ENCODE measurements at regions not wholly inside any gene's neighbourhood (a gene's known extent, or its start where the extent isn't known, plus 50 kb on each side); places are given as distances from the start of the nearest gene placed in this dataset.

GRCh38 chr2:152815634-152816257 lies 97.3 kb downstream of the ARL6IP6 start:
- no peak for TF ChIP-seq POLR2A (IDR thresholded peaks at IDR 0.05)
- TF ChIP-seq, protein P1, sequence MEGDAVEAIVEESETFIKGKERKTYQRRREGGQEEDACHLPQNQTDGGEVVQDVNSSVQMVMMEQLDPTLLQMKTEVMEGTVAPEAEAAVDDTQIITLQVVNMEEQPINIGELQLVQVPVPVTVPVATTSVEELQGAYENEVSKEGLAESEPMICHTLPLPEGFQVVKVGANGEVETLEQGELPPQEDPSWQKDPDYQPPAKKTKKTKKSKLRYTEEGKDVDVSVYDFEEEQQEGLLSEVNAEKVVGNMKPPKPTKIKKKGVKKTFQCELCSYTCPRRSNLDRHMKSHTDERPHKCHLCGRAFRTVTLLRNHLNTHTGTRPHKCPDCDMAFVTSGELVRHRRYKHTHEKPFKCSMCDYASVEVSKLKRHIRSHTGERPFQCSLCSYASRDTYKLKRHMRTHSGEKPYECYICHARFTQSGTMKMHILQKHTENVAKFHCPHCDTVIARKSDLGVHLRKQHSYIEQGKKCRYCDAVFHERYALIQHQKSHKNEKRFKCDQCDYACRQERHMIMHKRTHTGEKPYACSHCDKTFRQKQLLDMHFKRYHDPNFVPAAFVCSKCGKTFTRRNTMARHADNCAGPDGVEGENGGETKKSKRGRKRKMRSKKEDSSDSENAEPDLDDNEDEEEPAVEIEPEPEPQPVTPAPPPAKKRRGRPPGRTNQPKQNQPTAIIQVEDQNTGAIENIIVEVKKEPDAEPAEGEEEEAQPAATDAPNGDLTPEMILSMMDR (IDR thresholded peaks at IDR 0.05 in 4 of 5, conservative IDR thresholded peaks at IDR 0.05 in 1 of 5), result no peak
- intact Hi-C loops (cut with DNase I; ENCODE audit: low total_unique reads), result no loop called here
- no peaks in the 10 kb centered on the region for H3K4me1 ChIP-seq
- no peak overlapping the region for H3K4me3 ChIP-seq
- H3K9me3 ChIP-seq, result no peaks in the 10 kb centered on the region
- ATAC-seq (no peak), DNase-seq (no peak)
- H3K27me3 ChIP-seq, result no peaks in the 10 kb centered on the region
- in situ Hi-C loops (cut with MboI; ENCODE audit: low sequenced_read_pairs in 4 of 4), result no loop called here
- no peaks in the 10 kb centered on the region for H3K36me3 ChIP-seq
- H3K27ac ChIP-seq, result no peak overlapping the region

DNA sequence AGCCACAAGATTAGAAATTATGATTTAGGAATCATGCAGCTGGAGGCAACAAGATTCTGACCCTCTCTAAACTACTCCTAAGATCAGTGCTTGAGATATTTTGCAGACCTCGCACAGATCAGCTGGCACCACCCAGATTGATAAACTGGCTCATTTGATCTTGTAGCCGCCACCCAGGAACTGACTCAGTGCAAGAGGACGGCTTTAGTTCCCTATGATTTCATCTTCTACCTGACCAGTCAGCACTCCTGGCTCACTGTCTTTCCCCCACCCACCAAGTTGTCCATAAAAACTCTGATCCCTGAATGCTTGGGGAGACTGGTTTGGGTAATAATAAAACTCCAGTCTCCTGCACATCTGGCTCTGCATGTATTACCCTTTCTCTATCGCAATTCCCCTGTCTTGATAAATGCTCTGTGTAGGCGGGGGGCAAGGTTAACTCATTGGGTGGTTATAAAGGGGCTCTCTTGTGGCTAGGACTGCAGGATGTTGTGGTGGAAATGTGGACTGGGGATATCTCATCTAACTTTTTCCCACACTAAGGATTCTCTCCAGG lies 96.1 kb downstream of the ARL6IP6 start:
- no peak overlapping the region for H3K27ac ChIP-seq
- intact Hi-C loops (cut with DNase I; ENCODE audit: low total_unique reads) (no loop called here), in situ Hi-C loops (cut with MboI; ENCODE audit: low sequenced_read_pairs in 4 of 4) (no loop called here)
- no peaks in the 10 kb centered on the region for H3K9me3 ChIP-seq
- DNase-seq (no peak), ATAC-seq (no peak)
- TF ChIP-seq, protein P1 (IDR thresholded peaks at IDR 0.05 in 4 of 5, conservative IDR thresholded peaks at IDR 0.05 in 1 of 5), result no peak
- no peak for TF ChIP-seq POLR2A (IDR thresholded peaks at IDR 0.05)
- no peaks in the 10 kb centered on the region for H3K4me1 ChIP-seq
- no peak overlapping the region for H3K4me3 ChIP-seq
- H3K27me3 ChIP-seq, result no peaks in the 10 kb centered on the region
- H3K36me3 ChIP-seq, result no peaks in the 10 kb centered on the region

DNA sequence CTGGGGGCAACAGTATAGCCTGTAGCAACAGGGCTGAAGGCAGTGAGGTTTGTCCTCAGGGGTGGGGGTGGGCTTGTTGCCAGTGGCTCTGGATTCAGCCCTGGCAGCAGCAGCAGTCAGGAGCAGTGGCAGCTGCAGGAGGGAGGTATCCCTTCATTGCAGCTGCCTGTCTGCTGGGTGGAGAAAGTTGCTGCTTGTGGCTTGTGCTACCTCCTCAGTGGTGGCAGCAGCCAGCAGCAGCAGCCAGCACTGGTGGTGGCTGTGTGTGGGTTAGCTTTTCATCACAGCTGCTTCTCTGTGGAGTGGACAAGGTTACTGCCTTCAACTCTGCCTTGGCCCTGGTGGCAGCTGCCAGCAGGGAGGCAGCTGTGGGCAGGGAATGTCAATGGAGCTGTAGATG lies 94.9 kb downstream of the ARL6IP6 start:
- no peaks in the 10 kb centered on the region for H3K4me1 ChIP-seq
- H3K27me3 ChIP-seq, result no peaks in the 10 kb centered on the region
- in situ Hi-C loops (cut with MboI; ENCODE audit: low sequenced_read_pairs in 4 of 4) (no loop called here), intact Hi-C loops (cut with DNase I; ENCODE audit: low total_unique reads) (no loop called here)
- no peaks in the 10 kb centered on the region for H3K36me3 ChIP-seq
- DNase-seq (no peak), ATAC-seq (no peak)
- no peak for TF ChIP-seq POLR2A (IDR thresholded peaks at IDR 0.05)
- TF ChIP-seq, protein P1 (IDR thresholded peaks at IDR 0.05 in 4 of 5, conservative IDR thresholded peaks at IDR 0.05 in 1 of 5), result no peak
- no peak overlapping the region for H3K4me3 ChIP-seq
- no peak overlapping the region for H3K27ac ChIP-seq
- H3K9me3 ChIP-seq, result no peaks in the 10 kb centered on the region
